GM19467 (cell line): ENCODE measurements at regions not wholly inside any gene's neighbourhood (a gene's known extent, or its start where the extent isn't known, plus 50 kb on each side); places are given as distances from the start of the nearest gene placed in this dataset.
"Not testable (repeated sequence)": the region's sequence is repeated elsewhere in the genome, so short reads cannot be mapped to it uniquely, and the experiment has no call there.

Experiments
- ATAC-seq: cut with Tn5 transposase; IDR thresholded peaks from one replicate; pipeline ENCODE4 v1.9.1; 2021; ENCODE audit warnings: mild to moderate bottlenecking, moderate library complexity; ENCODE audit not compliant: unreplicated experiment

DNA sequence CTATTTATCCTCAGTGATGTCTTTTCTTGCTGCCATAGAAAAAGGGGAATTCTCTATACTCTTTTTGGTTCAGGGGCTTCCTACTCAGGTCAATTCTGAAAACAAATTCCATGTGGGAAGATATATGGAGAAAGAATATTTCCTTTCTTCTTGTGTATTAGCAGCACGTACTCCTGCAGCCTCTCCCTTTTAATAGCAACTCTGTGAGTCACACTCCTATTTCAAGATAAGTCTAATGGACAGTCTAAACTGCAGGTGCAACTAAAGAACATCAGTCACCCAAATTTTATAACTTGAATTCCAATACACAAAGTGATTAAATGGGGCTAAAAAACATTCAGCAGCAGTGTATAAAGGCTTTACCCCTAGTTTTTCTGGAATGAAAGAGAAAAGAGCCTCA lies 942.2 kb downstream of the CNTNAP5 start:
- no peak for ATAC-seq

DNA sequence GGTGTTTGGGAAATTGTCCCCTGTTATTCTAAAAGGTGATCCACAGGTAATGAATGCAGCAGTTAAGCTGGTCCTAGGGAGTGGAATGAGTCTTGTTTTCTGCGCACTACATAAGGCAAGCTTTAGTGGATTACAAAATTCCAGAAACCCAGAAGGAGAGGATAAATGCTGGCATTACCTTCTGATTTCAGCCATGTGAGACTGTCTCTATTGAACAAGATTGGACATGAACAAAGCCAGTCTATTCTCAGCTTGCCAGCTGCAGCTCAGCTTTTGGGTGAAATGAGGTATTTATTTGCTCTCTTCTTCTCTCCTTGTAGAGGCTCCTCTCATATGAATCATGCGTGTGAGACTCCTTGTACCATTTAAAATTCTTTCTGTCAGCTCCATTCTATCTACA lies 944.9 kb downstream of the CNTNAP5 start:
- ATAC-seq: no peak

DNA sequence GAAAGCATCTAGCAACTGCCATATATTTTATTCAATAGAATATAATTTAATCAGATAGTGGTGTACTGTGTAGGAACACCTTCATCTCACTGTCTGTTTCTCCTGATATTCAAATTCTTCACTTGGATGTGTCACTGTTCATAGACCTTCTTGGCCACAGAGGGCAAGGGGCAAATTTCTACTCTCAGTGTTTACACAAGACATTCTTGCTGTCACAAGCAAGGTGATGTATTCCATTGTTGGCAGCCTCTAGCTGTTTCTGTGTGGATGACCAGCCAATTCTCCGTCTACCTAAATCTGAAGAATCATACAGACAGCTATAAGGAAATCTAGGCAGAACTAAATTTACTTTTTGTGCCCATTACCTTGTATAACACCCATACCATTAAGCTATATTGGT lies 948.3 kb downstream of the CNTNAP5 start:
- no peak for ATAC-seq

DNA sequence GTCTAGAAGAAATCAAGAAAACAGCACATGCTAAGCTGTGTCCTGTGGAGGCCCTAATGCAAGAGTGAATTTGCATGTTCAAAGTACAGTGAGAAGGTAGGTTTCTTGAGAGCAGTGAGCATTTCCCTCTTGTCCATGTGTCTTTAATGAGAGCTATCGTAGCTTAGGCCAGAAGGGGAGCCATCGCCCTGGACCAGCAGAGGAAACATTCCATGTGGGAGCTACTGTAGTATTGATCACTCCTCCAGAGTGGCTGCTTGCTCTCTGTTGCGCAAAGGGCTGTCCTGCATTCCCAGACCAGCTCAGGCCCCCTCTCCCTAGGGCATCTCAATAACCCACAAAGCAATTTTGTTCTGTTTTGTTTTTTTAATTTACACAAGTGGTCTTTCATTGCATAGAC lies 950.1 kb downstream of the CNTNAP5 start:
- ATAC-seq: no peak

DNA sequence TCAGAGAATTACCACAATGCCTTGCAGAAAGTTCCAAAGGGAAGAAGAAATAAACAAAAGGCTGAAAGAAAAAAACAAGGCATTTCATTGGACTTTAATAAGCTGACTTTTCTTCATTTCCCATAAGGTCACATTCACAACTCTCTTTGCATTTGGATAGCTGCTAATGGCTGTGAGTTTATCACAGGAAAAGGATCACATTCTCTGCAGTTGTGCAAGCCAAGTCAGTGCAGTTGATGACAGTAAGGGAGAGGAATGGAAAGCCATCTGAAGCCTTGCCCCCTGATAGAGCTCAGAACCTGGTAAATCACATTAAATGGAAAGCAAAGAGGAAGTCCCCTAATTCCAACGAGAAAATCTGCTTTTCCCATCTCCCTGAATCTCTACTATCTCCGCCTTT lies 950.6 kb downstream of the CNTNAP5 start:
- no peak for ATAC-seq

DNA sequence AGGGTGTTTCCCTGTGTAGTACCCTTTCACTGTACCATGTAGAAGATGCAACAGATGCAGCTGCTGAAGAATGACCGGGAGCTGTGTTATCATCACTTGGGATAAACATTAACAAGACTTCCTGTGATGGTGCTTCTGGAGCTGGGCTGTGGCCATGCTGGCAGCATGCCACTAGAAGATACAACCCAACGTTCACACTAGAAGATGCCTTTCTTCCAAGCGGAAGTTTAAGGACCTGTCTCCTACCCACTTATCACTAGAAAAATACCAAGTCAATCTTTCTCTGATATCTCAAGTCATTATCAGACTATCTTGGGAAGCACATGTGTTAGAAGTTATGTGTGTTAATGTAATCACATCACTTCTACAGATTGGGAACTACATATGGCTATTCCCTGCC lies 953.5 kb downstream of the CNTNAP5 start:
- no peak for ATAC-seq

DNA sequence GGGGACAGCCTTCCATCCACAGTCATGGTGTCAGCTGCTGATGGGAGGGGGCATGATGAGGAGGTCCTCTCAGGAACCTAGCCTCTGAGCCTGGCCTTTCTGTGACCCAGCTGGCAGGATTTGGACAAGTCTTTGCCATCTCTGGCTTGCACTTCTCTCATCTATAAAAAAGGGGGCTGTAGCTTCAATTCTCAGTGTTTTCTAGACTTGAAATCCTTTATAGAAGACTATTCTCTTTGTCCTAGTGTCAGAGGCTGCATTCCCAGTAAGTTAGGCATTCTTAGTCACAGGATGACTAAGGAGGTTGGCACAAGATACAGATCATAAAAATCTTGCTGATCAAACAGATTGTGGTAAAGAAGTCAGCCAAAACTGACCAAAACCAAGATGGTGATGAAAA lies 958.5 kb downstream of the CNTNAP5 start:
- ATAC-seq: no peak

DNA sequence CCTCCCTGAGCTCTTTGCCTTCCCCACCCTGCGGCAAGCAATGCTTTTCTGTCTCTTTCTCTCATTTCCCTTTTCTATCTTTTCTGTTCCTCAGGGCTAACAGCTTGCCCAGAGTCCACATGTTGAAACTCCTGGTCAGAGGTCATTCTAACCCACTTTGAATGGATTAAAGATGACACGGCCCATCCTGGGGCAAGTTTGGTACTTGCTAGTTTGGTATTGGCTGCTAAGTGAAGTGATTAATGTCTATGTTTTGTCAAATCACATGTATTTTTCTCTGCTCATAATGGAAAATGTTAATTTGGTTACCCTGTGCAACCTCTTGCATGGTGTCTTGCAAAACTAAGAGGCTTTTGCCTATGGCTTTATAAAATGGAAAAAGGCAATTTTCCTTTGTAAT lies 960.2 kb downstream of the CNTNAP5 start:
- ATAC-seq: no peak

DNA sequence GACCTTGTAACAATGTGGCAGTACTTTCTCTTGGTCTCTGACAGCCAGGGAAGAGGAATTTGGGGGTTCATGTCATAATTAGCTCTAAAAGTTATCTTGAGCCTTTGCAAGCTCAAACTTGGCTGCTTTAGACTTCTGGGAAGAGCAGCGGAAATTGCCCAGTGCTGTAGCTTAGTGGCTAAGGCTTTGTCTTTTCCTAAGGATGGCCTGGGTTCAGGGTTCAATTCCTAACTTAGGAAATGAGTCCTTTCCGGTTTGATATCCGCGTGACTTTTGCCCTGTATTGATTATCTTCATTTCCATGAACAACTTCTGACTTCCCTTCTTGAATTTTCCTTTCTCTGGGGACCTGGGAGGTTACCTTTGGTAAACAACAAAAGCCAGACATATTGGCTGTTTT lies 961.0 kb downstream of the CNTNAP5 start:
- ATAC-seq: no peak

DNA sequence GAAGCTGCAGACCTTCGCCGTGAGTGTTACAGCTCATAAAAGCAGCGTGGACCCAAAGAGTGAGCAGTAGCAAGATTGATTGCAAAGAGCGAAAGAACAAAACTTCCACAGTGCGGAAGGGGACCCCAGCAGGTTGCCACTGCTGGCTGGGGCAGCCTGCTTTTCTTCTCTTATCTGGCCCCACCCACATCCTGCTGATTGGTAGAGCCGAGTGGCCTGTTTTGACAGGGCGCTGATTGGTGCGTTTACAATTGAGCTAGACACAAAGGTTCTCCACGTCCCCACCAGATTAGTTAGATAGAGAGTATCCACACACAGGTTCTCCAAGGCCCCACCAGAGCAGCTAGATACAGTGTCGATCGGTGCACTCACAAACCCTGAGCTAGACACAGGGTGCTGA lies 961.8 kb downstream of the CNTNAP5 start:
- not testable (repeated sequence) for ATAC-seq

DNA sequence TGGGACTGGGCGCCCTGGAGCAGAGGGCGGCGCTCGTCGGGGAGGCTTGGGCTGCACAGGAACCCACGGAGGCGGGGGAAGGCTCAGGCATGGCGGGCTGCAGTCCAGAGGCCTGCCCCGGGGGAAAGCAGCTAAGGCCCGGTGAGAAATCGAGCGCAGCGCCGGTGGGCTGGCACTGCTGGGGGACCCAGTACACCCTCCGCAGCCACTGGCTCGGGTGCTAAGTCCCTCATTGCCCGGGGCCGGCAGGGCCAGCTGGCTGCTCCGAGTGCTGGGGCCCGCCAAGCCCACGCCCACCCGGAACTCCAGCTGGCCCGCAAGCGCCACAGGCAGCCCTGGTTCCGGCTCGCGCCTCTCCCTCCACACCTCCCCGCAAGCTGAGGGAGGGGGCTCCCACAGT lies 962.3 kb downstream of the CNTNAP5 start:
- ATAC-seq: not testable (repeated sequence)

DNA sequence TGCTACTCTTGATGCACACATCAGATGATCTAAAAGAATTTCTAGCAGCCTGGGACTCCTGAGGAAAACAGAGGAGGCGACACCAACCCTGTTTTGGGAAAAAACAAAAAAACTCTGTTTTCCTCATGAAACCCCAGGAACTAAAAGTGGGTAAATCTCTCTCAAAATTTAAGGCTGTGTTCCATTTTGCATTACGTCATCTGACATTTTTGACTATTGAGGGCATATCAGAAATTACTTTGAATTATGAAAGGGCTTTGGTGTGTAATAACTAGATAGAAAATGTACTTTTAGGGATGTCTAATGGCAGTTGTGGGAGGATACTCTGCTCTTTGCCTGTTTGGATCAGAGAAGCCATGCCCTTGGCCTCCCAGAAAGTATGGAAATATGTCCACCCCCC lies 963.0 kb downstream of the CNTNAP5 start:
- ATAC-seq: no peak

DNA sequence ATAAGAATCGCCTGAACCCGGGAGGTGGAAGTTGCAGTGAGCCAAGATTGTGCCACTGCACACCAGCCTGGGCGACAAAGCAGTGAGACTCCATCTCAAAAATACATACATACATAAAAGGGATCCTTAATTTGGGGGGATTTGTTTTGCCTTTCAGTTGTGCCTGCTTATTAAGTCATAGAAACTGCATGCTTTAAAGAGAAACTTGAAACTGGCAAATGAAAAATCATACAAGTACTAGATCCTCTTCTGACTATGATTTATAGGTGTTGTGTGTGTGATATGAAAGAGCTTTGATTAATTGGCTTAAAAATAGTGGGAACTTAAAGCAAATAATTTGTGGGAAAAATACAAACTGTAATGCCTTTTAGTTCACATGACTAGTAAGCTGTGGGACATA lies 963.7 kb downstream of the CNTNAP5 start:
- no peak for ATAC-seq

DNA sequence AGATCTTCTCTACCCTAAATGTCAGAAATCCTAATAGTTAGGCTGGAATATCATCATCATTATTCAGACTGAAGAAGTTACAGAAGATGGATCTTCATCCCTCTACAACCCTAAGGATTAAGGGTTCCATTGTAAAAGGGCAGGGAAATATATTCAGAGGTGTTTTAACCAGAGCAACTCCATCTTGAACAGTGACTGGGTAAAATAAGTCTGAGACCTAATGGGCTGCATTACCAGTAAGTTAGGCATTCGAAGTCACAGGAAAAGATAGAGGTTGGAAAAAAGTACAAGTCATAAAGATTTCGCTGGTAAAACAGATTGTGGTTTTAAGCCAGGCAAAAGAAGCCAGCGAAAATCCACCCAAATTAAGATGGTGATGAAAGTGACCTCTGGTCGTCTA lies 968.7 kb downstream of the CNTNAP5 start:
- no peak for ATAC-seq

DNA sequence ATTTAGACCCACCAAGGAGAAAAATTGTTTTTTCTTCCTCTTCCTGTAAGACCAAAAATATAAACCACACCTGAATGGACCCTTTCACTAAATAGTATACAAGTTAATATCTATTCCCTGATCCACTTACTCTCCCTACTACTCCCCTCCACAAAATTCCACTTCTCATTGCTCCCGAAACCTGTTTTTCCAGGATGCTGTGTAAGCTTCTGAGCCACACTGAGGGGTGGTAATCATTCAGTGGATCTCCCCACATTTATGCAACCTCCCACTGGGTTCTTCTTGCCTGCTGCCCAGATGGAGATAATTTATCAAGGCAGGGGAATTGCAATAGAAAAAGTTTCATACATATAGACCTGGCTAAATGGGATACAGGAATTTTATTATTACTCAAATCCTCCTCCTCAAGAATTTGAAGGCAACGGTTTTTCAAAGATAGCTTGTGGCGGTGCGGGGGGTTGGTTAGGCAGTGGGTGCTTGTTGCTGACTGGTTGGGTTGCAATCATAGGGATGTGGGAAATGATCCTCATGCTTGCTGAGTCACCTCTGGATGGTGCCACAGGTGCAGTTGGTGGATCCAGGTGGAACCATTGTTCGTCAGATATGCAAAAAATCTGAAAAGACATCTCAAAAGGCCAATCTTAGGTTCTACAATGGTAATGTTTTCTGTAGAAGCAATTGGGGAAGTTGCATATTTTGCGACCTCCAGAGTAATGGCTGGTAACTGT lies 970.3 kb downstream of the CNTNAP5 start:
- ATAC-seq: no peak

DNA sequence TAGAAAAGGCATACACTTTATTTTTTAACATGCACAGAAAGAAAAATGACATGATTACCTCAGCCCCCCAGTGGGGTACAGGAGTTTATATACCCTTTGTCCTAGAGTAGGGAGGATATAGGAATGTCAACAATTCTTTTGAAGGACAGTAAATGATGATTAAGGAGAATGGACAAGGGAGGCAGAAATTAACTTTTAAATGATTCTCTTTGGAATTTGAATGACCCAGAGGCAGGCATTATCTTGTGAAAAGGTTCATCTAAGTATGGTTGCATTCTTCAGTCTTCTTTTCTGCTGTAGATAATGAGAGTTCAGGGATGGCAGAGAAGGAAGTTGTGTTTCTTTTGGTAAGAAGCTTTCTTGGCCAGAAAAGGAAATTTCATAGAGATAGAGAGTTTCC lies 971.3 kb downstream of the CNTNAP5 start:
- no peak for ATAC-seq

DNA sequence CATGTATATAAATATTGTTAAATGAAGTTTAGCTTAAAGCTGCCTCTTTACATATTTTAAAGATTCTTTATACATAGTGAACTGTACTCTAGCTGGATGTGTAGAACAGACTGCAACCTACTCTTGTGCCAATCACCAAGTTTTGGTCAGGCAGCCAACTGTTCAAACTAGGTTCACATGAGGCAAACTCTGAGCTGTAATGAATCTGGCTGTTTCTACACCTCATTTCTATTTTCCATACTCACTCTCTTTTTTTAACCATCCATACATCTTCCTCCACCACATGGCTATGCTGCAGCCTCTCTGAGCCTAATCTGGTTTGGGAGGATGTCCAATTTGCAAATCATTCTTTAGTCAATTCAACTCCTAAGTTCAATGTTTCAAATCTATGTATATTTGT lies 974.8 kb downstream of the CNTNAP5 start:
- no peak for ATAC-seq

DNA sequence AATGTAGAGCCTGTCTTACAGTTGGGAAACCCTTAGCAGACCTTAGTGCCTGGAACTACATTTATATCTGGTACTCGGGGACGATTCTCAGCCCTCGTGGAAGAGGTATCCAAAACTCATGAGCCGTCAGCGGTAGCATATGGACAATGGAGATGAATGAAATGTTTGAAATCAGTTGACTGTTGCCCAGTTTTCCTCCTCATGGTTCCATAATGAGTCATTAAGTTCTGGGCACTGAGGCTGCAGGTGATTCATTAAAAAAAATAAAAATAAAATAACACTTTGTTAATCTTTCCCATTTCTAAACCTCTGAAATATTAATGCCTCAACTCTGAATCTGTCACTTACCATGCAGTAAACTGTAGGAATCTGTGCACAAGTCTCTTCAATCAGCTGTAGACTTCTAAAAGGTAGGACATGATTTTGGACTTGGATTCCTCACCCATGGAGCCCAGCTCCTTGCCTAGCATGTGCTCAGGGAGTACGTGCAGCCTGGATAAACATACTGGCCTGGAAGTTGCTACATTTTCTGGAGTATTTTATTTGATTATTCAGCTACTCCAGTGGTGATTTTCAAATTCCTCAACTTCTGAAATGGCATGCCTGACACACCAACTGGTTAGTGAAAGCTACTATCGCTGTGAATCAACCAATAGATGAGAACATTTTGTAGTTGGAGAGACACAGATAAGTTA lies 979.2 kb downstream of the CNTNAP5 start:
- ATAC-seq: no peak

DNA sequence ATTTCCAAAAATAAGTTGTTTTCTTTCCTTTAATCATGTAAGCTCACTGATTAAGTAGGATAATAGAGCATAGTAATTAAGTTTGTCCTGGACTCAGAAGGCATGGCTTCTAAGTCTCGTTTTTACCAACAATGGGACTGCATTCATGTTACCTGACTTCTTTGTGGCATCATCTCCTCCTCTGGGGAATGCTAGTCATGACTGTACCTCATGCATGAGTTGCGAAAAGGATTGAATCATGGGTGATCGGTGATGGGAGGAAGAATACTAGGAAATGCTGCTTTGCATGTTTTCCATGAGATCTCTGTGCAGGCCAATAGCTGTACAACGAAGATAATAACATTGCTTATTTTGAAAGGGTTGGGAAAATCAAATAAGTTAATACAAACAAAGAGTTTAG lies 981.6 kb downstream of the CNTNAP5 start:
- ATAC-seq: no peak

DNA sequence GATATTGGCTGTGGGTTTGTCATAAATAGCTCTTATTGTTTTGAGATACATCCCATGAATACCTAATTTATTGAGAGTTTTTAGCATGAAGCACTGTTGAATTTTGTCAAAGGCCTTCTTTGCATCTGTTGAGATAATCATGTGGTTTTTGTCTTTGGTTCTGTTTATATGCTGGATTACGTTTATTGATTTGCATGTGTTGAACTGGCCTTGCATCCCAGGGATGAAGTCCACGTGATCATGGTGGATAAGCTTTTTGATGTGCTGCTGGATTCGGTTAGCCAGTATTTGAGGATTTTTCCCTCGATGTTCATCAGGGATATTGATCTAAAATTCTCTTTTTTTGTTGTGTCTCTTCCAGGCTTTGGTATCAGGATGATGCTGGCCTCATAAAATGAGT lies 1003.6 kb downstream of the CNTNAP5 start:
- not testable (repeated sequence) for ATAC-seq

DNA sequence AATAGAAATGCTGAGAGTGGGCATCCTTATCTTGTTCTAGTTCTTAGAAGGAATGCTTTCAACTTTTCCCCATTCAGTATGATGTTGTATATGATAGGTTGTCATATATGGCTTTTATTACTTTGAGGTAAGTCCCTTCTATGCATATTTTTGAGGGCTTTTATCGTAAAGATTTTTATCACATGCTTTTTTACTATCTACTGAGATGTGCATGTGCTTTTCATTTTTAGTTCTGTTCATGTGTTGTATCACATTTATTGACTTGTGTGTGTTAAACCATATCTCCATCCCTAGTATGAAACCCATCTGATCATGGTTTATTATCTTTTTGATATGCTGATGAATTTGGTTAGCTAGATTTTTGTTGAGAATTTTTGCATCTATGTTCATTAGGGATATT lies 1008.8 kb downstream of the CNTNAP5 start:
- ATAC-seq: no peak

DNA sequence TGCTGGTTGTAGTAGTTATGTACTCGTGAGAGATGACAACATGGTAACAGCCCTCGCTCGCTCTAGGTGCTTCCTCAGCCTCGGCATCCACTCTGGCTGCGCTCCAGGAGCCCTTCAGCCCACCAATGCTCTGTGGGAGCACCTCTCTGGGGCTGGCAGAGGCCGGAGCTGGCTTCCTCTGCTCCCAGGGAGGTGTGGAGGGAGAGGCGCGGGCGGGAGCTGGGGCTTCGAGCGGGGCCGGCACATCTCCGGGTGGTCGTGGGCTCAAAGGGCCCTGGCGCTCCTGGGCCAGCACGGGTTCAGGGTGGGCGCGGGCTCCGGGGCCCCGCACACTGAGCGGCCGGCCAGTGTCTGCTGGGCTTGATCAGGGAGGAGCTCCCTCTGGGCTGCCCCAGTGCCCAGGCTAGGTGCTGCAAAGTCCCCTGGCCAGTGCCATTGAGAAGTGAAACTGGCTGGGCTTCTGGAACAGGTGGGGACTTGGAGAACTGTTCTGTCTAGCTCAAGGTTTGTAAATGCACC lies 1012.1 kb downstream of the CNTNAP5 start:
- no peak for ATAC-seq

DNA sequence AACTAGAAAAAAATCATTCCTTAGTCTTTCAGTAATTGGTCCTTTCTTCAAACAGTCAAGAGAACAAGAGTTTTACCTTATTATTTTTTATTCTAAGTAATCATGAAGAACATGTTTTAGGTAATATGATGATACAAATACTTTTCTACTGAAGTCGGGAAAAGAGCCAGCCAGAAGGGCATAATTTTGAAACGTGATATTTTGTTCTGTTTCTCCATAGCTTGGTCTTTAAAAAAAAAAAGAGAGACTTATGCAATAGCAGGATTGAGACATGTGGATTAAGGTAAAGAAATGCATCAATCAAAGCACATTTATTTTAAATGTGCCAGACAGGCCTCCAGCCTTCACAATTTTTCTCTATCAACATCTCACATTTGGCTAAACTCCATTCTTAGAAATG lies 1016.8 kb downstream of the CNTNAP5 start:
- ATAC-seq: no peak
